ENCODE measurements at regions not wholly inside any gene's neighbourhood (a gene's known extent, or its start where the extent isn't known, plus 50 kb on each side); places are given as distances from the start of the nearest gene placed in this dataset.

DNA sequence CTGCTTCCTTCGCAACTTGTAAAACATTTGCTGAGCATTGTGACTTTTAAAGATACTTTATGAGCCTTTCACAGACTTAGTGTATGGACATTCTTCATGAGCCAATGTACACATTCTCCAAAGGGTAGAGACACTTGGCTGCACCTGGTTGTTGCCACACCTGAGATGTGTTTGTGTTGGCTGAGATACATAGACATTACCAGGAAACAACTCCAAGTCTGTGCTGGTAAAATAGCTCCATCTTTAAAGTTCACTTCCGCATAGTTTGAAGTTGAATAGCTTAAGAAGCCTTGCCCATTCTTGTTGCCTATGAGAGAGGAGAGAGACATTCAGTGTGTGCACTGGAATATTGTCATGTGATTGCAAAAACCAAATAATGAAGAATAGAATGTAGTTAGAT, 538.3 kb upstream of the AMELY start:
- no peak for DNase-seq
- Histone ChIP-seq H3K9me3 (replicated peaks) (no peaks in the 10 kb centered on the region), H3K27ac (replicated peaks) (no peak overlapping the region), H3K27me3 (ENCODE audit: low read depth) (no peaks in the 10 kb centered on the region), H3K4me3 (no peak overlapping the region), H3K4me1 (no peaks in the 10 kb centered on the region), H3K36me3 (no peaks in the 10 kb centered on the region)
- intact Hi-C loops (cut with micrococcal nuclease) = no loop called here
- TF ChIP-seq, protein P1, sequence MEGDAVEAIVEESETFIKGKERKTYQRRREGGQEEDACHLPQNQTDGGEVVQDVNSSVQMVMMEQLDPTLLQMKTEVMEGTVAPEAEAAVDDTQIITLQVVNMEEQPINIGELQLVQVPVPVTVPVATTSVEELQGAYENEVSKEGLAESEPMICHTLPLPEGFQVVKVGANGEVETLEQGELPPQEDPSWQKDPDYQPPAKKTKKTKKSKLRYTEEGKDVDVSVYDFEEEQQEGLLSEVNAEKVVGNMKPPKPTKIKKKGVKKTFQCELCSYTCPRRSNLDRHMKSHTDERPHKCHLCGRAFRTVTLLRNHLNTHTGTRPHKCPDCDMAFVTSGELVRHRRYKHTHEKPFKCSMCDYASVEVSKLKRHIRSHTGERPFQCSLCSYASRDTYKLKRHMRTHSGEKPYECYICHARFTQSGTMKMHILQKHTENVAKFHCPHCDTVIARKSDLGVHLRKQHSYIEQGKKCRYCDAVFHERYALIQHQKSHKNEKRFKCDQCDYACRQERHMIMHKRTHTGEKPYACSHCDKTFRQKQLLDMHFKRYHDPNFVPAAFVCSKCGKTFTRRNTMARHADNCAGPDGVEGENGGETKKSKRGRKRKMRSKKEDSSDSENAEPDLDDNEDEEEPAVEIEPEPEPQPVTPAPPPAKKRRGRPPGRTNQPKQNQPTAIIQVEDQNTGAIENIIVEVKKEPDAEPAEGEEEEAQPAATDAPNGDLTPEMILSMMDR (IDR thresholded peaks at IDR 0.05; ENCODE audit: borderline replicate concordance) = no peak

DNA sequence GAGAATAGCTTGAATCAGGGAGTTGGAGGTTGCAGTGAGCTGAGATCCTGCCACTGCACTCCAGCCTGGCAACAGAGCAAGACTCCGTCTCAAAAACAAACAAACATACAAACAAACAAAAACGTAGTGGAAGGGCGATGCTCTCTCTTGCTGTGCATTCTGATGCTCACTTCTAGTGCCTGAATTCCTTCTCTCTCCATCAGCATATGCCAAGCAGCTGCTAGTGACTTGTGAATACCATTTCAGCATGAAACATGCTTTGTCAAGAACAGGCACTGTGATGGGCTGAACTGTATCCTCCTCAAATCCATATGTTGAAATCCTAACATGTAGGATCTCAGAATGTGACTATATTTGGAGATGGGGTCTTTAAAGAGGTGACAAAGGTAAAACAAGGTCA, 537.1 kb upstream of the AMELY start:
- no peak for DNase-seq
- Histone ChIP-seq H3K27ac (replicated peaks) (no peak overlapping the region), H3K4me3 (no peak overlapping the region)

DNA sequence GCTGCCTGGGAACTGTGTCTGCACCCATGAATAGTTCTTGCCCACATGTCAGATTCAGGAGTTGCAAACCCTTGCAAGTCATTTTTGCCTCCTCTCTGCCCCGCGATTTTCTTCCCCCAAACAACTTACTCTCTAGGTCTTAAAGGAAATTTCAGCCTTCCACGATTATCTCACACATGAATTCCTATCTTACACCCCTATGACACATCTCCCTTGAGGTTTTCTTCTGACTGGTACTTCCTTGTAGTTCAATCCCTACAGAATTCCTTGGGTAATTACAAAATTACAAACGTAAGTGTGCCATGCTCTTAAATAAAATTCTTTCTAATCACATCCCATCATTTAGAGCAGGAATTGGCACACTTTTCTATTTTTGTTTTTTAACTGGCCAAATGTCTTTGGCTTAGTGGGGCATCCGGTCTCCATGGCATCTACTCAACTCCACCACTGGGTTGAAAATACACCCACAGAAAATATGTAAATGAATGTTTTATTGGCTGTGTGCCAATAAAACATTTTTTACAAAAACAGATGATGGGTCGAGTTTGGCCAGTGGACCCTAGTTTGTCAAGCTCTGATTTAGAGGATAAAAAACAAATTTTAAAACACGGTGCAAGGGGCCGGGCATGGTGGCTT, 536.4 kb upstream of the AMELY start:
- Histone ChIP-seq H3K4me3 (no peak overlapping the region), H3K9me3 (replicated peaks) (no peaks in the 10 kb centered on the region), H3K27me3 (ENCODE audit: low read depth) (no peaks in the 10 kb centered on the region), H3K4me1 (no peaks in the 10 kb centered on the region), H3K36me3 (no peaks in the 10 kb centered on the region), H3K27ac (replicated peaks) (no peak overlapping the region)
- intact Hi-C loops (cut with micrococcal nuclease) = no loop called here
- TF ChIP-seq, protein P1 (IDR thresholded peaks at IDR 0.05; ENCODE audit: borderline replicate concordance) = no peak
- no peak for DNase-seq

More for the DNA sequence above, 537.1 kb upstream of the AMELY start:
- TF ChIP-seq, protein P1 (IDR thresholded peaks at IDR 0.05; ENCODE audit: borderline replicate concordance) = no peak
- no peaks in the 10 kb centered on the region for H3K36me3 ChIP-seq
- no peaks in the 10 kb centered on the region for H3K9me3 ChIP-seq (replicated peaks)
- intact Hi-C loops (cut with micrococcal nuclease) = no loop called here
- H3K4me1 ChIP-seq = no peaks in the 10 kb centered on the region
- H3K27me3 ChIP-seq (ENCODE audit: low read depth) = no peaks in the 10 kb centered on the region

DNA sequence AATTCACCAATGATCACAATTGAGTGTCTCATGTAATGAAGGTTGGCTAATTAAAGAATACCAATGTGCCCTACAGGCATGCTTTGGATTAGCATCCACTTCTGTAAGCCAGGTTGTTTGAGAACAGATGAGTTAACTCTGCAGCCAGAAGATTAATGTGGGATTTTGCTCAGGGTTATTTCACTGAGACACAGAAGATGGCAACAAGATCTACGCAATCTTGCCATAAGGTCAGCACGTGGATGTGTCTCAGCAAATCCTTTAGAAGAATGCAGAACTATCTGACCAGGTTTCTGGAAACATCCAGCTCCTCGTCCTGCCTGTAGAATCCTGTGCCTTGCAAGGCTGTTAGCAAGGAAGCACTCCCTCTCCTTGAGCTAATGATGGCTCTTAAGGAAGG, 532.6 kb upstream of the AMELY start:
- intact Hi-C loops (cut with micrococcal nuclease) = no loop called here
- DNase-seq = no peak
- Histone ChIP-seq H3K36me3 (no peaks in the 10 kb centered on the region), H3K4me3 (no peak overlapping the region), H3K27me3 (ENCODE audit: low read depth) (no peaks in the 10 kb centered on the region), H3K27ac (replicated peaks) (no peak overlapping the region), H3K9me3 (replicated peaks) (no peaks in the 10 kb centered on the region), H3K4me1 (no peaks in the 10 kb centered on the region)
- TF ChIP-seq, protein P1 (IDR thresholded peaks at IDR 0.05; ENCODE audit: borderline replicate concordance) = no peak

DNA sequence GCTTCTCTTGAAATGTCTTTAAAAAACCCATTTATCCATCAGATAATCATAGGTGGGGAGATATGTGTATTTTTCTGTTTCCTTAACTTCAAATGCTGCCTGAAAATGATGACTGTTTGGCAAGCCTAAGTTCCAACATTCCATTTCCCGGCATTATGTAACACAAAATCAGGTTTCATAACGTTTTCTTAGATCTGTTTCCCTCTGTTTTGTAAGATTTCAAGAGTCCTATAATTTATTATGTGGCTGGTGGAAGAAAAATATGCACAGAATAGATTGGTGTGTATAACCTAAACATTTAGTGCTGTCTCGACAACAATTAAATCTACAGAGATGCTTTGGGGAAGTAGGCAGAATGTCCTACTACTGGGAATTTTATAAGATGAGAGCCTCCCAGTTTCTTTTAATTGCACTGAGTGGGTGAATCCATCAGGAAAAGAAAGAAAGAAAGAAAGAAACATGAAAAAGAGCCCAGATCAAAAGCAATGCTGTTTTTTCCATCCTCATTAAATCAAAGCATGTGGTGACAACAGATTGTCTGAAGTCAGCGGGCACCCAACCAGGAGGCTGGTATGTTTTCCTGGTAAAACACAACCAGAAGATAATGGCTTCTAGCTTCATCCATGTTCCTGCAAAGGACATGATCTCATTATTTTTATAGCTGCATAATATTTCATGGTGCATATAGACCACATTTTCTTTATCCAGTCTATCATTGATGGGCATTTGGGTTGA, 529.4 kb upstream of the AMELY start:
- H3K4me3 ChIP-seq = no peak overlapping the region
- H3K9me3 ChIP-seq (replicated peaks) = no peaks in the 10 kb centered on the region
- TF ChIP-seq, protein P1 (IDR thresholded peaks at IDR 0.05; ENCODE audit: borderline replicate concordance) = no peak
- H3K27me3 ChIP-seq (ENCODE audit: low read depth) = no peaks in the 10 kb centered on the region
- intact Hi-C loops (cut with micrococcal nuclease) = no loop called here
- H3K36me3 ChIP-seq = no peaks in the 10 kb centered on the region
- no peaks in the 10 kb centered on the region for H3K4me1 ChIP-seq
- DNase-seq = no peak
- H3K27ac ChIP-seq (replicated peaks) = no peak overlapping the region
